ENCODE measurements at regions not wholly inside any gene's neighbourhood (a gene's known extent, or its start where the extent isn't known, plus 50 kb on each side); places are given as distances from the start of the nearest gene placed in this dataset.

GRCh38 chr18:76633588-76634269, 138.7 kb upstream of the ZNF516 start:
- TF ChIP-seq EZH2 (IDR thresholded peaks at IDR 0.05) (no peak), CTCF (IDR thresholded peaks at IDR 0.05) (no peak), EZH2phosphoT487 (IDR thresholded peaks at IDR 0.05) (no peak)
- Histone ChIP-seq H3K27me3 (no peaks in the 10 kb centered on the region), H3K27ac (no peak overlapping the region), H4K20me1 (ENCODE audit: low read depth) (no peaks in the 10 kb centered on the region), H3K79me2 (ENCODE audit: low read depth) (no peaks in the 10 kb centered on the region), H3F3A (ENCODE audit: low read depth) (peaks cover 4% of the 10 kb centered on the region), H3K9ac (no peak overlapping the region), H3K4me3 (no peak overlapping the region), H2AFZ (replicated peaks) (no peak overlapping the region), H3K4me1 (no peaks in the 10 kb centered on the region), H3K9me3 (ENCODE audit: low read depth) (no peaks in the 10 kb centered on the region), H3K36me3 (no peaks in the 10 kb centered on the region), H3K4me2 (no peak overlapping the region)
- DNase-seq (ENCODE audit: low spot score) = no peak
- H3K27me3 Mint-ChIP-seq (ENCODE audit: insufficient read depth, low read depth) = no peaks in the 10 kb centered on the region
- no peaks in the 10 kb centered on the region for H3K36me3 Mint-ChIP-seq
- peaks cover 4% of the 10 kb centered on the region for H3K4me1 Mint-ChIP-seq
- H3K4me3 Mint-ChIP-seq = no peak overlapping the region
- H3K27ac Mint-ChIP-seq = no peak overlapping the region
- H3K9me3 Mint-ChIP-seq = peaks cover 6% of the 10 kb centered on the region

- Mint-ChIP-seq H3K36me3 (no peaks in the 10 kb centered on the region), H3K27ac (no peak overlapping the region), H3K4me1 (peaks cover 6% of the 10 kb centered on the region), H3K4me3 (no peak overlapping the region), H3K27me3 (ENCODE audit: insufficient read depth, low read depth) (peaks cover 2% of the 10 kb centered on the region), H3K9me3 (peaks cover 17% of the 10 kb centered on the region)
- H4K20me1 ChIP-seq (ENCODE audit: low read depth) = no peaks in the 10 kb centered on the region
- no peak overlapping the region for H3K27ac ChIP-seq
- H3K79me2 ChIP-seq (ENCODE audit: low read depth) = no peaks in the 10 kb centered on the region
- H3K4me3 ChIP-seq = no peak overlapping the region
- H3K9ac ChIP-seq = no peak overlapping the region
- H3K4me2 ChIP-seq = no peak overlapping the region
- no peak for DNase-seq (ENCODE audit: low spot score)
- H2AFZ ChIP-seq (replicated peaks) = no peak overlapping the region
- H3F3A ChIP-seq (ENCODE audit: low read depth) = peaks cover 7% of the 10 kb centered on the region
- H3K4me1 ChIP-seq = peaks cover 18% of the 10 kb centered on the region
- TF ChIP-seq CTCF (IDR thresholded peaks at IDR 0.05) = no peak
- TF ChIP-seq EZH2 (IDR thresholded peaks at IDR 0.05) = no peak
- no peak for TF ChIP-seq EZH2phosphoT487 (IDR thresholded peaks at IDR 0.05)
- no peaks in the 10 kb centered on the region for H3K9me3 ChIP-seq (ENCODE audit: low read depth)
- no peaks in the 10 kb centered on the region for H3K27me3 ChIP-seq
- no peaks in the 10 kb centered on the region for H3K36me3 ChIP-seq
Measured at GRCh38 chr18:76627444-76627843, 132.4 kb upstream of the ZNF516 start.

GRCh38 chr18:76626991-76627390, 131.9 kb upstream of the ZNF516 start:
- no peak overlapping the region for H3K27ac ChIP-seq
- no peaks in the 10 kb centered on the region for H3K36me3 Mint-ChIP-seq
- no peak overlapping the region for H3K4me2 ChIP-seq
- H4K20me1 ChIP-seq (ENCODE audit: low read depth) = no peaks in the 10 kb centered on the region
- no peaks in the 10 kb centered on the region for H3K79me2 ChIP-seq (ENCODE audit: low read depth)
- no peak overlapping the region for H2AFZ ChIP-seq (replicated peaks)
- H3K4me1 Mint-ChIP-seq = peaks cover 11% of the 10 kb centered on the region
- H3K4me3 ChIP-seq = no peak overlapping the region
- H3K9me3 Mint-ChIP-seq = peaks cover 17% of the 10 kb centered on the region
- no peaks in the 10 kb centered on the region for H3K9me3 ChIP-seq (ENCODE audit: low read depth)
- peaks cover 22% of the 10 kb centered on the region for H3K4me1 ChIP-seq
- no peak overlapping the region for H3K9ac ChIP-seq
- TF ChIP-seq EZH2 (IDR thresholded peaks at IDR 0.05) = no peak
- no peak for TF ChIP-seq CTCF (IDR thresholded peaks at IDR 0.05)
- no peak for TF ChIP-seq EZH2phosphoT487 (IDR thresholded peaks at IDR 0.05)
- no peak overlapping the region for H3K4me3 Mint-ChIP-seq
- no peak overlapping the region for H3K27ac Mint-ChIP-seq
- DNase-seq (ENCODE audit: low spot score) = no peak
- no peaks in the 10 kb centered on the region for H3K36me3 ChIP-seq
- H3F3A ChIP-seq (ENCODE audit: low read depth) = peaks cover 11% of the 10 kb centered on the region
- H3K27me3 Mint-ChIP-seq (ENCODE audit: insufficient read depth, low read depth) = peaks cover 2% of the 10 kb centered on the region
- H3K27me3 ChIP-seq = no peaks in the 10 kb centered on the region

Measured in neural progenitor cell (in vitro differentiated cells).